ENCODE measurements at regions not wholly inside any gene's neighbourhood (a gene's known extent, or its start where the extent isn't known, plus 50 kb on each side); places are given as distances from the start of the nearest gene placed in this dataset.

- intact Hi-C loops (cut with DNase I): no loop called here
- 64 to 68% (median 67%) methylated on average over 2 of the region's 2 CpGs for WGBS, 3 donors
These were observed 805.7 kb downstream of the TUSC7 start for GRCh38 chr3:117515309-117515708.

GRCh38 chr3:117518364-117518763 is 808.8 kb downstream of the TUSC7 start:
- Histone ChIP-seq H3K9me3 (no peaks in the 10 kb centered on the region), H3K4me1 (no peaks in the 10 kb centered on the region), H3K27ac (no peak overlapping the region), H3K27me3 (ENCODE audit: insufficient read depth in 3 of 3, low read length in 2 of 3) (no peaks in the 10 kb centered on the region), H3K4me3 (no peak overlapping the region), H3K36me3 (ENCODE audit: insufficient read depth in 1 of 2, low read depth in 1 of 2) (no peaks in the 10 kb centered on the region)
- intact Hi-C loops (cut with DNase I): no loop called here
- TF ChIP-seq CTCF (IDR thresholded peaks at IDR 0.05): no peak
- 66 to 71% (median 68%) methylated on average over 4 of the region's 4 CpGs for WGBS, 3 donors
- no peak for DNase-seq
- no peak for ATAC-seq

More at GRCh38 chr3:117515309-117515708, 805.7 kb downstream of the TUSC7 start:
- Histone ChIP-seq H3K4me1 (no peaks in the 10 kb centered on the region), H3K36me3 (ENCODE audit: insufficient read depth in 1 of 2, low read depth in 1 of 2) (no peaks in the 10 kb centered on the region), H3K4me3 (no peak overlapping the region), H3K27ac (no peak overlapping the region), H3K27me3 (ENCODE audit: insufficient read depth in 3 of 3, low read length in 2 of 3) (no peaks in the 10 kb centered on the region), H3K9me3 (no peaks in the 10 kb centered on the region)
- no peak for TF ChIP-seq CTCF (IDR thresholded peaks at IDR 0.05)
- ATAC-seq (no peak), DNase-seq (no peak)

- no peak for ATAC-seq
- no peak overlapping the region for H3K27ac ChIP-seq
- no peak for TF ChIP-seq CTCF (IDR thresholded peaks at IDR 0.05)
- no peak overlapping the region for H3K4me3 ChIP-seq
- no peak for DNase-seq
- no peaks in the 10 kb centered on the region for H3K36me3 ChIP-seq (ENCODE audit: insufficient read depth in 1 of 2, low read depth in 1 of 2)
- H3K4me1 ChIP-seq: no peaks in the 10 kb centered on the region
- 65 to 78% (median 75%) methylated on average over 1 of the region's 1 CpG for WGBS, 3 donors
- no peaks in the 10 kb centered on the region for H3K9me3 ChIP-seq
- intact Hi-C loops (cut with DNase I): no loop called here
- no peaks in the 10 kb centered on the region for H3K27me3 ChIP-seq (ENCODE audit: insufficient read depth in 3 of 3, low read length in 2 of 3)
These were observed 810.2 kb downstream of the TUSC7 start for GRCh38 chr3:117519776-117520175.

GRCh38 chr3:117520582-117520981 is 811.0 kb downstream of the TUSC7 start:
- no peaks in the 10 kb centered on the region for H3K4me1 ChIP-seq
- ATAC-seq: no peak
- H3K27me3 ChIP-seq (ENCODE audit: insufficient read depth in 3 of 3, low read length in 2 of 3): no peaks in the 10 kb centered on the region
- 68 to 80% (median 70%) methylated on average over 4 of the region's 4 CpGs for WGBS, 3 donors
- H3K27ac ChIP-seq: no peak overlapping the region
- no peak for DNase-seq
- no peaks in the 10 kb centered on the region for H3K9me3 ChIP-seq
- no peak for TF ChIP-seq CTCF (IDR thresholded peaks at IDR 0.05)
- no peak overlapping the region for H3K4me3 ChIP-seq
- intact Hi-C loops (cut with DNase I): no loop called here
- no peaks in the 10 kb centered on the region for H3K36me3 ChIP-seq (ENCODE audit: insufficient read depth in 1 of 2, low read depth in 1 of 2)

GRCh38 chr3:117523418-117523817 is 813.8 kb downstream of the TUSC7 start:
- Histone ChIP-seq H3K27ac (no peak overlapping the region), H3K36me3 (ENCODE audit: insufficient read depth in 1 of 2, low read depth in 1 of 2) (no peaks in the 10 kb centered on the region), H3K4me3 (no peak overlapping the region), H3K4me1 (no peaks in the 10 kb centered on the region), H3K27me3 (ENCODE audit: insufficient read depth in 3 of 3, low read length in 2 of 3) (no peaks in the 10 kb centered on the region), H3K9me3 (no peaks in the 10 kb centered on the region)
- DNase-seq: no peak
- no peak for TF ChIP-seq CTCF (IDR thresholded peaks at IDR 0.05)
- 73 to 80% (median 74%) methylated on average over 5 of the region's 5 CpGs for WGBS, 3 donors
- intact Hi-C loops (cut with DNase I): no loop called here
- no peak for ATAC-seq
